Adrenal gland (tissue), 9 donors: ENCODE measurements at regions not wholly inside any gene's neighbourhood (a gene's known extent, or its start where the extent isn't known, plus 50 kb on each side); places are given as distances from the start of the nearest gene placed in this dataset.

Experiments
- DNase-seq, 7 donors: peaks; one replicate each; pipeline ENCODE4 v3.0.0-alpha.2; 2019 to 2020
- H3K27ac ChIP-seq, 5 donors: fragments of 200-600 bp; sonication (generic) in 4 of 5; 1 replicate in 3 of 5; 2 replicates in 2 of 5; pipeline versions ENCODE4 v1.5.1 to v1.8.0; 2016 to 2020; ENCODE audit warnings: mild to moderate bottlenecking in 1 of 5
- H3K27me3 ChIP-seq: fragments of 200-600 bp; 2 replicates; pipeline ENCODE4 v1.8.0; 2021
- H3K36me3 ChIP-seq, 2 donors: fragments of 200-600 bp; replicated peaks in 1 of 2; 1 replicate in 1 of 2; 2 replicates in 1 of 2; pipeline versions ENCODE4 v1.5.1 to v1.8.0; 2018 to 2022
- H3K4me1 ChIP-seq, 2 donors: fragments of 200-600 bp; replicated peaks in 1 of 2; 1 replicate in 1 of 2; 2 replicates in 1 of 2; pipeline versions ENCODE4 v1.5.1 to v1.8.0; 2018 to 2021
- H3K4me3 ChIP-seq, 4 donors: fragments of 200-600 bp; sonication (generic) in 3 of 4; one replicate each; pipeline ENCODE4 v1.5.1; 2016 to 2018
- H3K9me3 ChIP-seq, 3 donors: fragments of 200-600 bp; sonication (generic) in 1 of 3; replicated peaks in 1 of 3; 1 replicate in 2 of 3; 2 replicates in 1 of 3; pipeline versions ENCODE4 v1.5.1 to v1.8.0; 2016 to 2021
- CTCF ChIP-seq, 6 experiments: fragments of 450-650 bp in 4 of 6; fragments of 200-600 bp in 2 of 6; sonication (generic) in 1 of 6; IDR thresholded peaks; 1 replicate in 5 of 6; 2 replicates in 1 of 6; pipeline versions ENCODE4 v1.5.1 to v1.8.0; 2016 to 2021; ENCODE audit warnings: antibody characterized with exemption in 6 of 6, mild to moderate bottlenecking in 2 of 6, moderate library complexity in 1 of 6
- POLR2A ChIP-seq, 2 donors: fragments of 450-650 bp; IDR thresholded peaks; one replicate each; pipeline ENCODE4 v1.6.1; 2017; ENCODE audit warnings: antibody characterized with exemption in 2 of 2, mild to moderate bottlenecking in 2 of 2, moderate library complexity in 1 of 2
- WGBS, 4 donors: extraction: QIAGEN DNeasy Blood & Tissue Kit in 2 of 4; methylation state at CpG; one replicate each; pipeline versions ENCODE4 v1.1.5 to v1.1.7; 2013 to 2017; 5-methylcytosine and 5-hydroxymethylcytosine counted together
- intact Hi-C, 2 donors: fragments of 100-400 bp; cut with DNase I; formaldehyde crosslinking; loops; one replicate each; pipeline versions ENCODE4 v1.14.1 to v1.15.0; 2022 to 2023
- donor health status: healthy with polysubstance abuse.
- donor health status: Bipolar disorder and iron deficiency.
- donor health status: DM: yes; HTN: yes; CAD: no.
- donor health status: DM: no; HTN: no; CAD: no.
- donor health status: DM: no; HTN: no; CAD: no.

GRCh38 chr14:53851394-53852090 is 105.1 kb downstream of the BMP4 start:
- H3K36me3 ChIP-seq, result no peaks in the 10 kb centered on the region
- 75 to 82% (median 80%) methylated on average over 6 of the region's 6 CpGs for WGBS, 4 donors
- no peaks in the 10 kb centered on the region for H3K4me1 ChIP-seq
- H3K27me3 ChIP-seq, result no peaks in the 10 kb centered on the region
- intact Hi-C loops, result no loop called here
- no peak for DNase-seq
- no peak overlapping the region for H3K27ac ChIP-seq
- no peak overlapping the region for H3K4me3 ChIP-seq
- H3K9me3 ChIP-seq, result no peaks in the 10 kb centered on the region
- no peak for TF ChIP-seq CTCF (IDR thresholded peaks at IDR 0.05)
- no peak for TF ChIP-seq POLR2A (IDR thresholded peaks at IDR 0.05)

- Histone ChIP-seq H3K36me3 (no peaks in the 10 kb centered on the region), H3K4me1 (no peaks in the 10 kb centered on the region), H3K4me3 (no peak overlapping the region), H3K9me3 (no peaks in the 10 kb centered on the region), H3K27ac (no peak overlapping the region), H3K27me3 (no peaks in the 10 kb centered on the region)
- intact Hi-C loops, result no loop called here
- 56 to 69% (median 66%) methylated on average over 4 of the region's 4 CpGs for WGBS, 4 donors
- no peak for DNase-seq
- TF ChIP-seq POLR2A (IDR thresholded peaks at IDR 0.05), result no peak
- no peak for TF ChIP-seq CTCF (IDR thresholded peaks at IDR 0.05)
These were observed 105.8 kb downstream of the BMP4 start for GRCh38 chr14:53850714-53851296.

- Histone ChIP-seq H3K36me3 (no peaks in the 10 kb centered on the region), H3K4me3 (no peak overlapping the region), H3K27ac (no peak overlapping the region), H3K9me3 (no peaks in the 10 kb centered on the region), H3K27me3 (no peaks in the 10 kb centered on the region), H3K4me1 (no peaks in the 10 kb centered on the region)
- no peak for DNase-seq
- WGBS, 4 donors, result 88 to 91% (median 89%) methylated on average over 6 of the region's 6 CpGs
- intact Hi-C loops, result no loop called here
- no peak for TF ChIP-seq CTCF (IDR thresholded peaks at IDR 0.05)
- TF ChIP-seq POLR2A (IDR thresholded peaks at IDR 0.05), result no peak
These were observed 107.1 kb downstream of the BMP4 start for GRCh38 chr14:53849549-53849948.

- Histone ChIP-seq H3K4me3 (no peak overlapping the region), H3K27me3 (no peaks in the 10 kb centered on the region), H3K36me3 (no peaks in the 10 kb centered on the region), H3K4me1 (no peaks in the 10 kb centered on the region), H3K9me3 (no peaks in the 10 kb centered on the region), H3K27ac (no peak overlapping the region)
- no peak for DNase-seq
- intact Hi-C loops, result no loop called here
- WGBS, 4 donors, result 78 to 88% (median 84%) methylated on average over 5 of the region's 5 CpGs
- no peak for TF ChIP-seq CTCF (IDR thresholded peaks at IDR 0.05)
- TF ChIP-seq POLR2A (IDR thresholded peaks at IDR 0.05), result no peak
These were observed 107.8 kb downstream of the BMP4 start for GRCh38 chr14:53848854-53849253.
